Endothelial cell of umbilical vein (primary cell): ENCODE measurements at regions not wholly inside any gene's neighbourhood (a gene's known extent, or its start where the extent isn't known, plus 50 kb on each side); places are given as distances from the start of the nearest gene placed in this dataset.

Experiments
- BruUV-seq: library from RNA; stranded (reverse); fragments of 400-500 nt; replicated peaks from 2 replicates; lab custom pipeline; 2021; lab: Mats Ljungman, UMichigan
- CTCF ChIA-PET: fragments of 300-600, 350-600 bp; sonication (Branson Sonifier 250); formaldehyde crosslinking; loops from one replicate; lab custom pipeline; 2021; ENCODE audit warnings: antibody characterized with exemption, inconsistent platforms; lab: Charles Lee
- POLR2A ChIA-PET: fragments of 300-600, 350-600 bp; sonication (Branson Sonifier 250); formaldehyde crosslinking; loops from one replicate; lab custom pipeline; 2021; ENCODE audit warnings: antibody characterized with exemption, inconsistent platforms; lab: Charles Lee
- DNase-seq: peaks from one replicate; pipeline ENCODE4 v3.0.0-alpha.2; 2011; ENCODE audit warnings: low read depth, low spot score
- FAIRE-seq: peaks from 2 replicates; lab custom pipeline; 2011; peaks lifted over from hg19 to GRCh38; lab: Jason Lieb, UNC
- H2AFZ ChIP-seq: 2 replicates; pipeline ENCODE4 v1.6.0; 2012; ENCODE audit warnings: low read depth, low read length, control low read depth, inconsistent platforms
- H3K27ac ChIP-seq: 2 replicates; pipeline ENCODE4 v1.5.1; 2011; ENCODE audit warnings: low read depth, mild to moderate bottlenecking, control low read depth, low read length, moderate library complexity; ENCODE audit not compliant: insufficient read depth
- H3K27me3 ChIP-seq, 2 experiments: 2 replicates each; pipeline versions ENCODE4 v1.6.0 to v1.6.1; 2011; ENCODE audit warnings: low read length in 2 of 2, mixed read lengths in 1 of 2; ENCODE audit not compliant: control insufficient read depth in 2 of 2, insufficient read depth in 2 of 2
- H3K36me3 ChIP-seq, 2 experiments: 2 replicates in 1 of 2; 3 replicates in 1 of 2; pipeline ENCODE4 v1.5.1; 2011; ENCODE audit warnings: low read length in 2 of 2, mild to moderate bottlenecking in 1 of 2, moderate library complexity in 1 of 2; ENCODE audit not compliant: control insufficient read depth in 2 of 2, insufficient read depth in 2 of 2; ENCODE audit errors: extremely low read depth in 1 of 2
- H3K4me1 ChIP-seq: 3 replicates; pipeline ENCODE4 v1.5.1; 2011; ENCODE audit warnings: mild to moderate bottlenecking, low read length; ENCODE audit not compliant: control insufficient read depth, insufficient read depth; ENCODE audit errors: extremely low read depth
- H3K4me2 ChIP-seq: 2 replicates; pipeline ENCODE4 v1.6.1; 2011; ENCODE audit warnings: low read length, control low read depth, mixed read lengths; ENCODE audit not compliant: insufficient read depth
- H3K4me3 ChIP-seq, 3 experiments: fragments of 200-600 bp in 1 of 3; sonication (generic), shearing (Covaris generic) in 1 of 3; replicated peaks in 1 of 3; 2 replicates each; pipeline ENCODE4 v1.5.1; 2011 to 2016; ENCODE audit warnings: control low read depth in 3 of 3, low read length in 3 of 3, mild to moderate bottlenecking in 2 of 3, inconsistent platforms in 1 of 3, low read depth in 1 of 3, moderate library complexity in 1 of 3; ENCODE audit not compliant: insufficient read depth in 1 of 3
- H3K79me2 ChIP-seq: 2 replicates; pipeline ENCODE4 v1.6.0; 2012; ENCODE audit warnings: low read length, inconsistent platforms; ENCODE audit not compliant: control insufficient read depth, insufficient read depth
- H3K9ac ChIP-seq: replicated peaks from 2 replicates; pipeline ENCODE3; 2011; ENCODE audit warnings: low read length, control low read depth; ENCODE audit not compliant: insufficient read depth; ENCODE audit errors: extremely low read depth
- H3K9me1 ChIP-seq: replicated peaks from 3 replicates; pipeline ENCODE4 v1.6.0; 2011; ENCODE audit warnings: mild to moderate bottlenecking, low read length; ENCODE audit not compliant: control insufficient read depth, insufficient read depth; ENCODE audit errors: extremely low read depth
- H3K9me3 ChIP-seq: replicated peaks from 2 replicates; pipeline ENCODE4 v1.5.1; 2012; ENCODE audit warnings: low read length, inconsistent platforms; ENCODE audit not compliant: control insufficient read depth, insufficient read depth
- H4K20me1 ChIP-seq: replicated peaks from 2 replicates; pipeline ENCODE3; 2011; ENCODE audit warnings: mild to moderate bottlenecking, low read length; ENCODE audit not compliant: control insufficient read depth, insufficient read depth; ENCODE audit errors: extremely low read depth
- EZH2 ChIP-seq: IDR thresholded peaks from 2 replicates; pipeline ENCODE4 v1.6.1; 2012; ENCODE audit warnings: borderline replicate concordance, low read depth, mild to moderate bottlenecking, moderate library complexity, low read length, inconsistent platforms; ENCODE audit not compliant: severe bottlenecking
- FOS ChIP-seq: IDR thresholded peaks from 2 replicates; pipeline ENCODE4 v1.6.1; 2011; ENCODE audit warnings: mild to moderate bottlenecking, low read length, moderate library complexity, borderline replicate concordance; ENCODE audit not compliant: insufficient read depth
- GATA2 ChIP-seq: IDR thresholded peaks from 2 replicates; pipeline ENCODE4 v1.7.0; 2011; ENCODE audit warnings: low read depth, mild to moderate bottlenecking, moderate library complexity, mixed read lengths, low read length; ENCODE audit not compliant: insufficient read length, insufficient read depth
- JUN ChIP-seq: IDR thresholded peaks from 2 replicates; pipeline ENCODE4 v1.6.1; 2011; ENCODE audit warnings: borderline replicate concordance, low read depth; ENCODE audit not compliant: insufficient read length, insufficient read depth
- MYC ChIP-seq: IDR thresholded peaks from one replicate; pipeline ENCODE4 v1.6.1; 2011; ENCODE audit warnings: mild to moderate bottlenecking, low read depth, low read length
- POLR2A ChIP-seq: IDR thresholded peaks from 2 replicates; pipeline ENCODE4 v1.6.1; 2012; ENCODE audit warnings: low read depth, mild to moderate bottlenecking, control low read depth, low read length
- POLR2AphosphoS5 ChIP-seq: IDR thresholded peaks from 2 replicates; pipeline ENCODE4 v1.6.1; 2012; ENCODE audit warnings: low read depth, mild to moderate bottlenecking, control low read depth, low read length, moderate library complexity; ENCODE audit not compliant: insufficient read depth
- dilution Hi-C: fragments of 300-500 bp; cut with MboI; formaldehyde crosslinking; loops from one replicate; pipeline ENCODE4 v1.15.0; 2019; ENCODE audit warnings: low sequenced_read_pairs; ENCODE audit not compliant: extremely low pct_ligation_motif_present
- intact Hi-C: fragments of 100-400 bp; cut with micrococcal nuclease; formaldehyde crosslinking; loops from one replicate; pipeline ENCODE4 v1.10.0; 2022
- TF ChIP-seq, protein P1 (sequence below): IDR thresholded peaks from 2 replicates; pipeline ENCODE4 v1.6.1; 2011; ENCODE audit not compliant: insufficient read depth, insufficient read length
- TF ChIP-seq, protein P2 (sequence below), 2 donors: IDR thresholded peaks; 1 replicate in 1 of 2; 2 replicates in 1 of 2; pipeline ENCODE4 v1.5.1; 2011; ENCODE audit warnings: low read length in 2 of 2, mild to moderate bottlenecking in 2 of 2, moderate library complexity in 2 of 2, control low read depth in 1 of 2, inconsistent platforms in 1 of 2, low read depth in 1 of 2; ENCODE audit not compliant: insufficient read depth in 1 of 2; ENCODE audit errors: extremely low read depth in 1 of 2

DNA sequence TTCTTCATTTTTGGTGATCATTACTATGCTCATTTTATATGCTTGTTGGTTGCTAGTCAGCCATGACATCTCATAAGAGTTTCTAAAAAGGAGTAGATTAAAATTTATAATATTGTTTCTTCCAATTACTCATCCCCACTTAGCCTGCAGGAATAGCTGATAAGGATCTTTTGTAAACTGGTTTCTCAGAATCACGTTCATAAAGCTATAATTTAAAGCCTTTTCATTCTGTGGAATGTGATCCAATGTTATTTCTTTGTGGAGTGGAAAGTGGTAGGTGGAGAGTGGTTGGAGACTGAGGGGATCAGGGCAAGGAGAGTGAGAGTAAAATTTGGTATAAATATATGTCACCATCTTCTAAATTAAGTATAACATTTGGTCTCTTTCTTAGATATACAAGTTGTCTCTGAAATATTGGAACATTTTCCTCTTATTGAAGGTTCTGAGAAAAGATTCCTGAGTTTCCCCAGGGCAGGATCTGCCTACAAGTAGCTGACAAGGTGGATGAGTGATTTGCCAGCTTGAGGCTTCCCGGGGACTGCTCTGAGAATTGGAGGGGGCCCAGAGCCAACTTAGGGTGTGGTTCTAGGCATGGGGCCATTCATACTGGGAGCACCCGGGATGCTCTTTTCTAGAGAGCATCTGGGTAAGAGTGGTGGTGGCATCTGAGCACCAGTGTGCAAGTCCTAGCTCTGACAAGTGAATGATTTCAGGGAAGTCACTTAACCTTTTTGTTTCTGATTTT is 116.4 kb downstream of the TBX19 start:
- Histone ChIP-seq H3K4me3 (no peak overlapping the region), H3K9ac (no peak overlapping the region), H3K9me1 (no peaks in the 10 kb centered on the region), H3K27me3 (no peaks in the 10 kb centered on the region), H3K4me1 (no peaks in the 10 kb centered on the region), H3K27ac (no peak overlapping the region), H3K79me2 (no peaks in the 10 kb centered on the region), H3K4me2 (no peak overlapping the region), H4K20me1 (no peaks in the 10 kb centered on the region), H3K9me3 (no peaks in the 10 kb centered on the region), H2AFZ (no peak overlapping the region), H3K36me3 (no peaks in the 10 kb centered on the region)
- ChIA-PET CTCF (interaction anchor here (2.0 kb wide), 1 partner anchor 12 kb away, joined by 6 read pairs; no protein-coding TSS in a partner anchor), POLR2A (no interaction called here)
- no TSS peak for BruUV-seq
- TF ChIP-seq GATA2 (no peak), POLR2AphosphoS5 (no peak), JUN (no peak), EZH2 (no peak), MYC (no peak), FOS (no peak), POLR2A (no peak)
- TF ChIP-seq, protein P1, sequence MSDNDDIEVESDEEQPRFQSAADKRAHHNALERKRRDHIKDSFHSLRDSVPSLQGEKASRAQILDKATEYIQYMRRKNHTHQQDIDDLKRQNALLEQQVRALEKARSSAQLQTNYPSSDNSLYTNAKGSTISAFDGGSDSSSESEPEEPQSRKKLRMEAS: no peak
- TF ChIP-seq, protein P2, sequence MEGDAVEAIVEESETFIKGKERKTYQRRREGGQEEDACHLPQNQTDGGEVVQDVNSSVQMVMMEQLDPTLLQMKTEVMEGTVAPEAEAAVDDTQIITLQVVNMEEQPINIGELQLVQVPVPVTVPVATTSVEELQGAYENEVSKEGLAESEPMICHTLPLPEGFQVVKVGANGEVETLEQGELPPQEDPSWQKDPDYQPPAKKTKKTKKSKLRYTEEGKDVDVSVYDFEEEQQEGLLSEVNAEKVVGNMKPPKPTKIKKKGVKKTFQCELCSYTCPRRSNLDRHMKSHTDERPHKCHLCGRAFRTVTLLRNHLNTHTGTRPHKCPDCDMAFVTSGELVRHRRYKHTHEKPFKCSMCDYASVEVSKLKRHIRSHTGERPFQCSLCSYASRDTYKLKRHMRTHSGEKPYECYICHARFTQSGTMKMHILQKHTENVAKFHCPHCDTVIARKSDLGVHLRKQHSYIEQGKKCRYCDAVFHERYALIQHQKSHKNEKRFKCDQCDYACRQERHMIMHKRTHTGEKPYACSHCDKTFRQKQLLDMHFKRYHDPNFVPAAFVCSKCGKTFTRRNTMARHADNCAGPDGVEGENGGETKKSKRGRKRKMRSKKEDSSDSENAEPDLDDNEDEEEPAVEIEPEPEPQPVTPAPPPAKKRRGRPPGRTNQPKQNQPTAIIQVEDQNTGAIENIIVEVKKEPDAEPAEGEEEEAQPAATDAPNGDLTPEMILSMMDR (IDR thresholded peaks at IDR 0.05; ENCODE audit: extremely low read depth in 1 of 2, insufficient read depth in 1 of 2, low read depth in 1 of 2, low read length in 2 of 2): no peak
- dilution Hi-C loops (no loop called here), intact Hi-C loops (no loop called here)
- no peak for FAIRE-seq
- DNase-seq: no peak
